GM19328 (cell line): ENCODE measurements at regions not wholly inside any gene's neighbourhood (a gene's known extent, or its start where the extent isn't known, plus 50 kb on each side); places are given as distances from the start of the nearest gene placed in this dataset.
"Not testable (repeated sequence)": the region's sequence is repeated elsewhere in the genome, so short reads cannot be mapped to it uniquely, and the experiment has no call there.

Source experiments
- ATAC-seq: cut with Tn5 transposase; IDR thresholded peaks from one replicate; pipeline ENCODE4 v1.9.1; 2021; ENCODE audit warnings: mild to moderate bottlenecking, moderate library complexity; ENCODE audit not compliant: unreplicated experiment

- ATAC-seq = no peak
Observed at GRCh38 chr4:74543983-74544382, 99.0 kb downstream of the AREG start.

DNA sequence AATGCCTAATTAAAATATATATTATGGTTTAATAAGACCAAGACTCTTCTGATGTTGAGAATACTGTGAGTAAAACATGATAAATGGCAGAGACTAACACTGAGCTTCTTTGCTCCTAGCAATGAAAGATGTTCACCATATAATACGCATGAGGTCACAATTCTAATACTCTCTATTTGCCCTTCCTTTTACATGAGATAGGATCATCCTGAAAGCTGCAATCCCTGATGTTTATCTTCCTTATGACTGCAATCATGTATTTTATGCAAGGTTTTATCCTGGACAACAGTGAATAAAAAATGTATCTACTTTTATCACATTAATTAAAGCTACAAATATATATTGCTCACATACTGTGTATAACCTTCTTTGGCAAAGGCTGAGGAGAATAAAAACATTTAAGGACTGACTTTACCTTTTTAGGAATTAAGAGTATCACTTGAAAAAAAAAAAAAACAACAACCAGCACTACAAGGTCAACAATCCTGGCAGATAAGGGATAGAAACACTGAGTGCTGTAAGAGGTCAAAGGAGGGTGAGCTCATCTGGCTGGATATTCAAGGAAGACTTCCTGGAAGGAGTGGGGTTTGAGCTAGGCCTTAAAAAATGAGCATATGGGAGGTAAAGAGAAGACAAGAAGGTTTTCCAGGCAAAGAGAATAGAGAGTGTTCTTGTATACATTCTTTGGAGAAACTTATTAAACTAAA, 99.9 kb downstream of the AREG start:
- ATAC-seq = no peak

DNA sequence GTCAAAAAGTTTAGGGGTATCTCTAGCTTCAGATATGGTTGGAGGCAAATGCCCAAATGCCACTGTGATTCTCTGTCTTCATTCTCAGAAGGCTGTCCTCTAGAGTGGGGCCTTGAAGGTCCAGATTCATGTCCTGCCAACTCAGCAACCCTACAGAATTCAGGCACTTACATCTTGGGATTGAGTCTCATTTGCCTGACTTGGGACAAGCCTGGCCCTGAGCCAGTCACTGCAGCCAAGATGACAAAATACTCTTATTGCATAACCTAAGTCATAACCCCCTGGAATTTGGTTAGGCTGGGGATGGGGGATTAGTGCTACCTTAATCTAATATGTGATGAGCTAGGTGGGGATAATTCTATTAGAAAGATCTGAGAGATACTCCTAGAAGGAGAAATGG, 100.5 kb downstream of the AREG start:
- no peak for ATAC-seq

DNA sequence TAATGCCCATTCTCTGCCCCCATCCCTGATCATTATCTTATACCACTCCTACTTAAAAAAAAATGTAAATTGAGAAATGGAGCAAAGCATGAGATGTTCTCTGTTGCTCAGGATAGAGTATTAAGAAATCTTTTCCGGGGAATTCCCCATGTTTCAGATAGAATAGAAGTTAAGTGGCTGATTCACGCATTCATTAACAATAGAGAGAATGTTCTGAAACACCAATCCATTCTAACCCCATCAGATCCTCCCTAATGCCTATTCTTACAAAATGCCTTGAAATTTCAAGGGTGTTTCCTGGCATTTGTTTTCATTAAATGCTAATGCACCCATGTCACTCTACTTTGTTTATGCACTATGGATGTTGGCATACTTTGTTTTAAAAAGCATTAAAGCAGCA, 101.1 kb downstream of the AREG start:
- no peak for ATAC-seq

DNA sequence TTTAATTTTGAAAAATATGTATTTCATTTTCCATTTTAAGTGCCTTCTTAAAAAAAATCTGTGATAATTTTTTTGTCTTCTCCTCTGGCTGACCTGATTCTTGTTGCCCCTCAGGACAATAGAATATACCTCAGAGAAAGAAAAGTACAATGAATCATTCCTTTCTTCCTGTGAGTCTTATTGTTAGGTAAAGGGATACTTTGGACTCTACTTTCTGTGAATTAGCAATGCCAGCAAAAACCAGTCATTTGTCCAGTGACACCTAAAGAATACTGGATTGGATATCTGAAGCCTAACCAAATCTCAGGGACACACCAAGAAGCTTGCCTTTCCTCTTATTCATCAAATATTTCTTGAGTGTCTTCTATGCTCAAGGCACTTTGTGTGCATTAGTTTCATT, 102.1 kb downstream of the AREG start:
- no peak for ATAC-seq

DNA sequence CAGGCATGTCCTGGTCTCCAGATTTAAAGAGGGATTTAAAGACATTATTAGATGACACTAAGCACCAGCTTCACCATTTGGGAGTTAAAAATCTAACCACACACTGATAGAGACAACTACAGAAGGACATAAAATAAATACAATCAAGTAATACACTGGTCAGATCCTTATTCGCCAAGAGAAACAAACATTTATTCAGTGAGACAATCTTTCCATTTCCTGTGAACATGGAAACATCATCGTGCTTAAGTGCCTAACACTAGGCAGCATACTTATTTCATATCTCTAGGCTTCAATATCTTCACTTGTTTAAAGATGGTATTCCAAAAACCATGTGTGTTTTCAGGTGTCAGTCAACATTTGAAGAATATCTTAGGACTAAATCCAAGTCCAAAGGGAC, 103.6 kb downstream of the AREG start:
- no peak for ATAC-seq

DNA sequence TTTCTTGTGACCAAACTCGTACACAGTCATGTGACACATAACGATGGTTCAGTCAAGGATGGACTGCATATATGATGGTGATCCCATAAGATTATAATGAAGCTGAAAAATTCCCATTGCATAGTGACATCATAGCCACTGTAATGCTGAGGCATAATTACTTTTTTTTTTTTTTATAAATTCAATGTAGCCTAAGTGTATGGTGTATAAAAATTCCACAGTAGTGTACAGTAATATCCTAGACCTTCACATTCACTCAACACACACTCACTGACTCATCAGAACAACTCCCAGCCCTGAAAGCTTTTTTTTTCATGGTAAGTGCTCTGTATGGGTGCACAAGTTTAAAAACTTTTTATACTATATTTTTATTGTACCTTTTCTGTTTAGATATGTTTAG, 105.0 kb downstream of the AREG start:
- ATAC-seq = no peak

GRCh38 chr4:74555231-74555630, 110.3 kb downstream of the AREG start:
- no peak for ATAC-seq

- ATAC-seq = no peak
Observed at GRCh38 chr4:74555843-74556242, 110.9 kb downstream of the AREG start.

- ATAC-seq = no peak
Observed at GRCh38 chr4:74559853-74560252, 114.9 kb downstream of the AREG start.

DNA sequence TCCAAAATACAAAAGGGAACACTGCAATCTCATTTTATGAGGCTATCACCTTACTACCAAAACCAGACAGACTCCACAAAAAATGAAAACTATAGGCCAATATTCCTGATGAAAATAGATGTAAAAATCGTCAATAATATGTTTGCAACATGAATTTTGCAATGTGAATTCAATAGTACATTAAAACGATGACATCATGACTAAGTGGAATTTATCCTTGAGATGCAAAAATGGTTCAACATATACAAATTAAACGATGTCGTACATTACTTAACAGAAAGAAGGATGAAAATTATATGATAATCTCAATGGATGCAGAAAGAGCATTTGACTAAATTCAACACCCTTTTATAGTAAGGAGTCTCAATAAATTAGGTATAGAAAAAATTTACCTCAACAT, 123.0 kb downstream of the AREG start:
- ATAC-seq = no peak

GRCh38 chr4:74570095-74570494, 125.2 kb downstream of the AREG start:
- ATAC-seq = no peak

DNA sequence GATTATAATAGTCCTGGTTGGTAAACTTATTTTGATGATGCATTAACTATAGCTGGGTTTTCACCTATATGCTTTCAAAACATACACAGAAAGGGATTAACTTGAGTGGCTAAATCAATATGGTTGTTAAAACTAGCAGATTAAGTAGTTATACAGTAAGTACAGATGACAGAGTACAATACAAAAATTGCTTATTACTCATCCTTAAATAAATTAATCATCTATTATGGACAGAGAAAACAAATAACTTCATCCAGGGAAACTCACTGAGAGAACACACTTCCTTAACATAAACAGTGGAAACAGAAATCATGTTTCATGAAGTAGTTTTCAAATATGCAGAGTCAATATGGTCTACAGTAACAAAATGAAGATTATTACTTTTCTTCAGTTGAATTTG, 133.4 kb downstream of the AREG start:
- no peak for ATAC-seq

DNA sequence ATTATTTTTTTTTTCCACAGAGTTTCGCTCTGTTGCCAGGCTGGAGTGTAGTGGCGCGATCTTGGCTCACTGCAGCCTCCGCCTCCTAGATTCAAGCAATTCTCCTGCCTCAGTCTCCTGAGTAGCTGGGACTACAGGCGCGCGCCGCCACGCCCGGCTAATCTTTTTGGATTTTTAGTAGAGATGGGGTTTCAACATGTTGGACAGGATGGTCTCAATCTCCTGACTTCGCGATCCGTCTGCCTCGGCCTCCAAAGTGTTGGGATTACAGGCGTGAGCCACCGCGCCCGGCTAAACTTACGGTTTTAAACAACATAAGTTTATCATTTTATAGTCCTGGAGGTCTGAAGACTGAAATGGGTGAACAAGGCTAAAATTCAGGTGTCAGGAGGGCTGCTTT, 133.9 kb downstream of the AREG start:
- not testable (repeated sequence) for ATAC-seq

DNA sequence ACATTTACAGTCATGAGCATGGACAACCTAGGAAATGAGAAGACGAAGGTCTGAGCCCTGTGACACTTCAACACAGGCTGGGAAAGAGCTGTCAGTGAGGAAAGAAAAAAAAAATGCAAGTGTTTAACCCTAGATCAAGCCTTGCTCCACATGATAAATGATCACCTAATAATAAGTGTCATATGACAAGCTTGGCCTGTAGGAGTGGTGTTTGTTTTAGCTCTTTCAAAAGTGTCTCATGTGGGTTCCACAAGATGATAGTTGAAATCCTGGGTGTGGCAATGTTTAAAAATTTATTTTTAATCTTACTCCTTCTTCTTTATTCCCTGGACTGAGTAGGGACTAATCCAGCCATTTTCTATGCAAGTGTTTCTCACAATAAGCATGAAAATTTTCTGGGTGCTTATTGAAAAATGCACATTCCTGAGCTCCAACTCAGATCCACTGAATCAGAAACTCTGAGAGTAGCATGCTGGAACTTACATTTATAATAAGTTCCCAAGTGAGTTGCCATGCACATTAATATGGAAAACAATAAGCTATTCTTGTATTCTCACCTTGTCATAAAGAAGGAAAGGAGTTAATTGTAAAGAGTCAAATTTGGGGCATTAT, 138.3 kb downstream of the AREG start:
- ATAC-seq = no peak

- no peak for ATAC-seq
Observed at GRCh38 chr4:74583757-74584156, 138.8 kb downstream of the AREG start.

DNA sequence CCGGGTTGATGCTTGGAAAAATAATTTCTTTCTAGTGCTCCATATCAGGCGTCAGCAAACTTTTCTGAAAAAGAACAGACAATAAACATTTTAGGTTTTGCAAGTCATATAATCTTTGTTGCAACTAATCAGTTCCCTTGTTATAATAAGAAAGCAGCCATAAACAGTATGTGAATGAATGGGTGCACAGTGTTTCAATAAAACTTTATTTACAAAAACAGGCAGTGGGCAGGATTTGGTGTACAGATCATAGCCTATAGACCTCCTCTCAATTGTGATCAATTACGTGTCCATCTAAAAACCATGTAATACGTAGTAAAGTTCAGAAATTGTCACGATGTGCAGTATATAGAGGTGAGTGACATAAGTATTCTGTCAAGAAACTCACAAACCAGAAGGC, 143.4 kb downstream of the AREG start:
- ATAC-seq = no peak

GRCh38 chr4:74590476-74590875, 145.5 kb downstream of the AREG start:
- ATAC-seq = no peak

DNA sequence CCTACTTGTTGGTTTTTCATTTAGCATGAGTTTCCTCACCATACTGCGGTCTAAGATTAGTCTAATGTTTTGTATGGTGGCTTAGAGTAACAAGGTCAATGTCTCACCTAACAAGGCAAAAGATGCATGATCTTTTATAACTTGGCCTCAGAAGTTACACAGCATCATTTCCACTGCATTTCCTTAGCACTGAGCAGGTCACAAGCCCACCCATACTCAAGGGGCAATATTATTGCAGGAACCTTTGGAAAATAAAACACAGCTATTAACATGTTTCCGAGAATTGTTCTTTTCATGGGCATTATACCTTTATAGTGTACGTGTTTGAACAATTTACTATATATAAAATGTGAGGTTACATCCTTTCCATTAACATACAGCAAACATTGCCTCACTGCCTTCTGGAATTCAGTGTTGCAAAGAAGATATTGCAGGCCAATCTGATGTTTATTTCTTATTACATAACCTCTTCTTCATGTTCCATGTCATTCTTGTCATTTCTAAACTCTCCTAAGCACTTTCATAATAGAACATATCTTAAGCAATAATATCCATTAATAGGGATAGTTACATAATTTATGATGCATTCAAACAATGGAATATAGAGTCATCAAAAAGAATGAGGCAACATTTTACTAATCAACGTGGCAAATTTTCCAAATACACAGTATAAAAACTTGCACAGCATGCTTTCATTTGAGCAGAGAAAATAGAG, 153.8 kb downstream of the AREG start:
- ATAC-seq = no peak

GRCh38 chr4:74603186-74603585, 158.2 kb downstream of the AREG start:
- ATAC-seq = no peak

GRCh38 chr4:74608151-74608949, 163.4 kb downstream of the AREG start:
- no peak for ATAC-seq
